OCI-LY3 (cell line): ENCODE measurements at regions not wholly inside any gene's neighbourhood (a gene's known extent, or its start where the extent isn't known, plus 50 kb on each side); places are given as distances from the start of the nearest gene placed in this dataset.

ENCODE experiments used
- H2AFZ ChIP-seq: fragments of 200-600, 300-600 bp; shearing (Covaris generic); 2 replicates; pipeline ENCODE4 v1.6.0; 2014; ENCODE audit warnings: antibody characterized with exemption, low read depth, low read length
- H3K27ac ChIP-seq: fragments of 200-600, 300-600 bp; sonication (generic); 2 replicates; pipeline ENCODE4 v1.5.1; 2014; ENCODE audit warnings: mild to moderate bottlenecking, low read length, moderate library complexity, mixed read lengths
- H3K27me3 ChIP-seq: fragments of 200-600, 300-600 bp; sonication (generic); 2 replicates; pipeline ENCODE4 v1.6.1; 2014; ENCODE audit warnings: low read depth, low read length, mixed read lengths
- H3K36me3 ChIP-seq: fragments of 200-600, 300-600 bp; sonication (generic); replicated peaks from 2 replicates; pipeline ENCODE3; 2014; ENCODE audit warnings: low read depth, low read length, mixed read lengths
- H3K4me1 ChIP-seq: fragments of 300-600, 200-600 bp; sonication (generic); 2 replicates; pipeline ENCODE4 v1.6.1; 2014; ENCODE audit warnings: low read length, mixed read lengths
- H3K4me2 ChIP-seq: fragments of 200-600, 300-600 bp; sonication (generic); 2 replicates; pipeline ENCODE4 v1.6.1; 2014; ENCODE audit warnings: low read length, mixed read lengths
- H3K4me3 ChIP-seq: fragments of 300-600, 200-600 bp; sonication (generic); 2 replicates; pipeline ENCODE4 v1.5.1; 2014; ENCODE audit warnings: antibody characterized with exemption, mild to moderate bottlenecking, low read length, moderate library complexity
- H3K79me2 ChIP-seq: fragments of 300-600, 200-600 bp; shearing (Covaris generic); 2 replicates; pipeline ENCODE4 v1.6.1; 2014; ENCODE audit warnings: mild to moderate bottlenecking, low read length, mixed read lengths
- H3K9ac ChIP-seq: fragments of 300-600, 200-600 bp; shearing (Covaris generic); 2 replicates; pipeline ENCODE4 v1.6.0; 2014; ENCODE audit warnings: mild to moderate bottlenecking, low read length, moderate library complexity
- H3K9me3 ChIP-seq: fragments of 200-600, 300-600 bp; shearing (Covaris generic); 2 replicates; pipeline ENCODE4 v1.6.1; 2014; ENCODE audit warnings: low read length, mixed read lengths; ENCODE audit not compliant: insufficient read depth
- H4K20me1 ChIP-seq: fragments of 200-600, 300-600 bp; sonication (generic); 2 replicates; pipeline ENCODE4 v1.6.1; 2016; ENCODE audit warnings: low read length, mixed read lengths; ENCODE audit not compliant: insufficient read depth
- EZH2phosphoT487 ChIP-seq: fragments of 200-600 bp; shearing (Covaris generic); IDR thresholded peaks from 2 replicates; pipeline ENCODE4 v1.6.1; 2018; ENCODE audit warnings: antibody characterized with exemption, mixed run types, low read depth
- TF ChIP-seq, protein P1 (sequence below): fragments of 200-600, 300-600 bp; sonication (generic); IDR thresholded peaks from 2 replicates; pipeline ENCODE4 v1.5.1; 2014; ENCODE audit warnings: antibody characterized with exemption, low read length, low read depth

DNA sequence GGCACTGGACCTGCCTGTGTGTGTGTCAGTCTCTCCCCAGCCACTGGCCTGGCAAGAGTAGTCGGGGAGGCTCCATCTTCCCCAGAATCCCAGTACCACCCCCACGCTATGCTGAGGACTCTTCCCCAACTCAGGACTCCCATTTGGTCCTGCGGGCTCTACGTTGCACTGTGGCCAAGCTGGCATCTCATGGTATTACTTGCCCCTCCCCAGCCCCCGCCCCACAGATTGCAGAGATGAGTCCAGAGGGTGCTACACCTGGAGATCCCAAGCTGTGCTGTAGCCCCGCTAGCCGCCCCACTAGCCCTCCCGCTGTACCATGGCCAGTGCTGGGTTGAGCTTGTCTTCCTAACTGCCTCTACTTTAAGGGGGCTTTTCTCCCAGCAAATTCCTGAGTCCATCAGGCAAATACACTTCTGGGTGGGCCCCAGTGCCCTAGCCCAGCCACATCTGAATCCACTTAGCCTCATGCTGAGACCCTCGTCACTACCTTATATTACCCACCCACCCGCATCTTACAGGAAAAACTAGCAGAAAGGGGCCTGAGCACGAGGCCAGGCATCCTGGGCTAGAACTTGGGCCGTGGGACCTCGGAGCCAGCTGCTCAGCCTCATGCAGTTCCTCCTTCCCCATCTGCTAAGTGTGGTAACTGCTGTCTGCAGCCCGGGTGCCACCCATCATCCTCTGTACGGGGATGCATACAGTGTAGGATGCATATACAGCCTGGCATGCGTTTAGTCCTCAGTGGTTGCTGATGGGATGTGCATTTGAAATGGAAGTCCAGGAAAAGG, 65.8 kb upstream of the CACUL1 start:
- Histone ChIP-seq H3K27me3 (no peaks in the 10 kb centered on the region), H3K27ac (no peak overlapping the region), H3K4me3 (no peak overlapping the region), H3K9me3 (no peaks in the 10 kb centered on the region), H2AFZ (no peak overlapping the region), H3K4me1 (no peaks in the 10 kb centered on the region), H3K4me2 (no peak overlapping the region), H3K79me2 (no peaks in the 10 kb centered on the region), H4K20me1 (no peaks in the 10 kb centered on the region), H3K36me3 (no peaks in the 10 kb centered on the region), H3K9ac (no peak overlapping the region)
- TF ChIP-seq, protein P1, sequence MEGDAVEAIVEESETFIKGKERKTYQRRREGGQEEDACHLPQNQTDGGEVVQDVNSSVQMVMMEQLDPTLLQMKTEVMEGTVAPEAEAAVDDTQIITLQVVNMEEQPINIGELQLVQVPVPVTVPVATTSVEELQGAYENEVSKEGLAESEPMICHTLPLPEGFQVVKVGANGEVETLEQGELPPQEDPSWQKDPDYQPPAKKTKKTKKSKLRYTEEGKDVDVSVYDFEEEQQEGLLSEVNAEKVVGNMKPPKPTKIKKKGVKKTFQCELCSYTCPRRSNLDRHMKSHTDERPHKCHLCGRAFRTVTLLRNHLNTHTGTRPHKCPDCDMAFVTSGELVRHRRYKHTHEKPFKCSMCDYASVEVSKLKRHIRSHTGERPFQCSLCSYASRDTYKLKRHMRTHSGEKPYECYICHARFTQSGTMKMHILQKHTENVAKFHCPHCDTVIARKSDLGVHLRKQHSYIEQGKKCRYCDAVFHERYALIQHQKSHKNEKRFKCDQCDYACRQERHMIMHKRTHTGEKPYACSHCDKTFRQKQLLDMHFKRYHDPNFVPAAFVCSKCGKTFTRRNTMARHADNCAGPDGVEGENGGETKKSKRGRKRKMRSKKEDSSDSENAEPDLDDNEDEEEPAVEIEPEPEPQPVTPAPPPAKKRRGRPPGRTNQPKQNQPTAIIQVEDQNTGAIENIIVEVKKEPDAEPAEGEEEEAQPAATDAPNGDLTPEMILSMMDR: no peak
- no peak for TF ChIP-seq EZH2phosphoT487

DNA sequence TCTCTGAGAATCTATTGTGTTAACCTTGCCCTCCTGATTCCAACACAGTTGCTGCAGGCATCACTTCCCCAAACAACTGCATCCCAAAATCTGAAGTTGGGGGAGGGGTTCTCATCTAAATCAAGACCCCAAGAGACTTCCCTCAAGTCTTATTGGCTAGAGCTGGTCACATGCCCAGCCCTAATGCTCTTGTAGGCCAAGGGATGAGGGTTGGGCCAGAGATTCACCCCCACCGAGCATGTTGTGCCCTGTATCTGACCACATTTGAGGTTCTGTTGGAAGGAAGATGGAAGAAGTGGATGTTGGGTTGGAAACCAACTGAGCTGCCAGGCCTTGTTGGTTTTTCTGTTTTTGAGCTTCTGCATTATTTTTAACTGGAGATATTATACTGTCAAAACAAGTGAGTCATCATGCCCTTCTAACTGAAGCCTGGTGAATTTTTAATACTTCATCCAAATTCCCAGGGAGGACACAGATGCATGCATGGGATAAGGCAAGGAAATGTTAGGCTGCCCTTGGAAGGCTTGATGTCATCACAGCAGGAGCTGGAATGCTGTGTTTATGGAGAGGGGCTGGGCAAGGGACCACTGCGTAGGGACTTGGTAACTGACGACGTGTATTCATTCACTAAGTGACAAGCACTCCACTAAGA, 68.6 kb upstream of the CACUL1 start:
- H3K4me3 ChIP-seq: no peak overlapping the region
- TF ChIP-seq, protein P1: no peak
- no peak for TF ChIP-seq EZH2phosphoT487
- no peaks in the 10 kb centered on the region for H3K36me3 ChIP-seq

GRCh38 chr10:118827053-118827452, 72.3 kb upstream of the CACUL1 start:
- Histone ChIP-seq H3K4me1 (no peaks in the 10 kb centered on the region), H3K9ac (no peak overlapping the region), H3K4me2 (no peak overlapping the region), H2AFZ (no peak overlapping the region), H3K79me2 (no peaks in the 10 kb centered on the region), H3K27me3 (no peaks in the 10 kb centered on the region), H3K4me3 (no peak overlapping the region), H3K9me3 (no peaks in the 10 kb centered on the region), H3K27ac (no peak overlapping the region), H3K36me3 (no peaks in the 10 kb centered on the region), H4K20me1 (no peaks in the 10 kb centered on the region)
- TF ChIP-seq, protein P1: no peak

More for the DNA sequence above, 68.6 kb upstream of the CACUL1 start:
- Histone ChIP-seq H3K9me3 (no peaks in the 10 kb centered on the region), H3K27ac (no peak overlapping the region), H4K20me1 (no peaks in the 10 kb centered on the region), H3K79me2 (no peaks in the 10 kb centered on the region), H2AFZ (no peak overlapping the region), H3K4me1 (no peaks in the 10 kb centered on the region), H3K9ac (no peak overlapping the region), H3K27me3 (no peaks in the 10 kb centered on the region), H3K4me2 (no peak overlapping the region)

GRCh38 chr10:118827466-118828155, 72.8 kb upstream of the CACUL1 start:
- H3K27me3 ChIP-seq: no peaks in the 10 kb centered on the region
- H3K4me1 ChIP-seq: no peaks in the 10 kb centered on the region
- no peaks in the 10 kb centered on the region for H3K79me2 ChIP-seq
- no peaks in the 10 kb centered on the region for H4K20me1 ChIP-seq
- no peak overlapping the region for H2AFZ ChIP-seq
- no peaks in the 10 kb centered on the region for H3K9me3 ChIP-seq
- no peak overlapping the region for H3K4me2 ChIP-seq
- TF ChIP-seq EZH2phosphoT487: no peak
- TF ChIP-seq, protein P1: peak; percentile 43
- no peak overlapping the region for H3K4me3 ChIP-seq
- H3K36me3 ChIP-seq: no peaks in the 10 kb centered on the region
- no peak overlapping the region for H3K27ac ChIP-seq
- H3K9ac ChIP-seq: no peak overlapping the region
